OCI-LY1 (cell line): ENCODE measurements at regions not wholly inside any gene's neighbourhood (a gene's known extent, or its start where the extent isn't known, plus 50 kb on each side); places are given as distances from the start of the nearest gene placed in this dataset.

Experiments
- H2AFZ ChIP-seq: fragments of 200-600 bp; sonication (generic), shearing (Covaris generic); 2 replicates; pipeline ENCODE4 v1.6.0; 2014; ENCODE audit warnings: antibody characterized with exemption, mild to moderate bottlenecking, low read length
- H3F3A ChIP-seq: fragments of 200-600 bp; sonication (generic), shearing (Covaris generic); 2 replicates; pipeline ENCODE4 v1.6.0; 2014; ENCODE audit warnings: mild to moderate bottlenecking, antibody characterized with exemption, low read length, moderate library complexity; ENCODE audit not compliant: insufficient read depth
- H3K27ac ChIP-seq: fragments of 200-600 bp; sonication (generic); 2 replicates; pipeline ENCODE4 v1.5.1; 2014; ENCODE audit warnings: low read length, mixed run types, mild to moderate bottlenecking, low read depth; ENCODE audit not compliant: poor library complexity, severe bottlenecking
- H3K27me3 ChIP-seq: fragments of 200-600 bp; sonication (generic); 2 replicates; pipeline ENCODE4 v1.6.0; 2014; ENCODE audit warnings: antibody characterized with exemption, mild to moderate bottlenecking, low read length, moderate library complexity; ENCODE audit not compliant: insufficient read depth
- H3K36me3 ChIP-seq: fragments of 200-600 bp; sonication (generic); 2 replicates; pipeline ENCODE4 v1.6.1; 2014; ENCODE audit warnings: mild to moderate bottlenecking, antibody characterized with exemption, low read length, moderate library complexity, mixed read lengths; ENCODE audit not compliant: insufficient read depth
- H3K4me1 ChIP-seq: fragments of 200-600 bp; sonication (generic); 2 replicates; pipeline ENCODE4 v1.5.1; 2014; ENCODE audit warnings: mild to moderate bottlenecking, low read length, moderate library complexity; ENCODE audit not compliant: insufficient read depth, severe bottlenecking
- H3K4me2 ChIP-seq: fragments of 200-600 bp; sonication (generic), shearing (Covaris generic); 2 replicates; pipeline ENCODE4 v1.6.1; 2014; ENCODE audit warnings: low read length
- H3K4me3 ChIP-seq: fragments of 200-600 bp; sonication (generic); 2 replicates; pipeline ENCODE4 v1.5.1; 2014; ENCODE audit warnings: low read length, low read depth, mild to moderate bottlenecking, mixed read lengths; ENCODE audit not compliant: poor library complexity, severe bottlenecking
- H3K79me2 ChIP-seq: fragments of 200-600 bp; shearing (Covaris generic); 2 replicates; pipeline ENCODE4 v1.6.1; 2016; ENCODE audit warnings: mixed run types, low read length, mixed read lengths; ENCODE audit not compliant: insufficient read depth
- H3K9ac ChIP-seq: fragments of 200-600 bp; sonication (generic), shearing (Covaris generic); 2 replicates; pipeline ENCODE4 v1.6.1; 2014; ENCODE audit warnings: mild to moderate bottlenecking, low read length, mixed read lengths
- H3K9me2 ChIP-seq: fragments of 200-600 bp; sonication (generic), shearing (Covaris generic); 2 replicates; pipeline ENCODE4 v1.6.1; 2014; ENCODE audit warnings: low read depth, mild to moderate bottlenecking, low read length, mixed read lengths
- H3K9me3 ChIP-seq: fragments of 200-600 bp; shearing (Covaris generic); 2 replicates; pipeline ENCODE4 v1.6.1; 2014; ENCODE audit warnings: low read length, mixed read lengths
- H4K20me1 ChIP-seq: fragments of 200-600 bp; sonication (generic), shearing (Covaris generic); 2 replicates; pipeline ENCODE4 v1.6.0; 2016; ENCODE audit warnings: mild to moderate bottlenecking, low read length; ENCODE audit not compliant: insufficient read depth
- EZH2 ChIP-seq: fragments of 200-600 bp; sonication (generic), shearing (Covaris generic); IDR thresholded peaks from 2 replicates; pipeline ENCODE4 v1.8.0; 2017; ENCODE audit warnings: borderline replicate concordance, mixed run types, mild to moderate bottlenecking, antibody characterized with exemption, low read length, moderate library complexity, mixed read lengths
- TF ChIP-seq, protein P1 (sequence below): fragments of 200-600 bp; sonication (generic), shearing (Covaris generic); IDR thresholded peaks from 2 replicates; pipeline ENCODE4 v1.5.1; 2017; ENCODE audit warnings: mild to moderate bottlenecking, antibody characterized with exemption, low read length, moderate library complexity, mixed read lengths

DNA sequence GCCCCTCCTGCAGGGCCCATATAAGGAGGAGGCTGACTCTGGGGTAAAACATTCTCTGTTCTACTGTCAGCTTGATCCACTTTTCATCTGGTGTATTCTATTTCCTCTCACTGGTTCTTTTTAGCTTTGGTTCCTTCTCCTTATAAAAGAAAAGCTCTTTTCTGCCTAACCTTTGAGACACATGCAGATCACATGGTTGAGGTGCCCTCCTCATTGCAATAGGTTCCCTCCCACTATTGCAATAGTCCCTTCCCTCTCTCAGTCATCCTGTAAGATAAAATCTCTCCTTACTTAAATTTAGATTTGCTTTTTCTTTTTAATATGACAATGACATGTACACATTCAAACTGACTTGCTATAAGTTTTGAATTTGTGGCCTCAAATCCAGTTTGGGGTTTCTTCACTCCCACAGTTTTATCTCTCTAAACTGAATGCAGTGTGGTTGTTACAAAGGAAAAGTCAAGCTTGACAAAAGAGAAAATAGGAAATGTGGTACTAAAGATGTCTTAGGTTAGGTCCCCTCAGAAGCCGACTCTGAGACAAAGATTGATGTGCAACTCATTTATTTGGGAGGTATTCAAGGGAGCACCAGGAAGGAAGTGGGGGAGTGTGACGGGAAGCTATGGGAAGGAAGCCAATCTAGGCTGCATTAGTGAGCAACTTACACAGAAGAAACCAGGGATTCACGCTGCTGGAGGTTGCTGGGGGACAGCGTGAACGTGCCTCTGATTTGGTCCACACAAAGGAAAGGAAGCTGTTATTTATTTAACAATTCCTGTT is 127.6 kb upstream of the LINC00305 start:
- H3K9me2 ChIP-seq = no peaks in the 10 kb centered on the region

DNA sequence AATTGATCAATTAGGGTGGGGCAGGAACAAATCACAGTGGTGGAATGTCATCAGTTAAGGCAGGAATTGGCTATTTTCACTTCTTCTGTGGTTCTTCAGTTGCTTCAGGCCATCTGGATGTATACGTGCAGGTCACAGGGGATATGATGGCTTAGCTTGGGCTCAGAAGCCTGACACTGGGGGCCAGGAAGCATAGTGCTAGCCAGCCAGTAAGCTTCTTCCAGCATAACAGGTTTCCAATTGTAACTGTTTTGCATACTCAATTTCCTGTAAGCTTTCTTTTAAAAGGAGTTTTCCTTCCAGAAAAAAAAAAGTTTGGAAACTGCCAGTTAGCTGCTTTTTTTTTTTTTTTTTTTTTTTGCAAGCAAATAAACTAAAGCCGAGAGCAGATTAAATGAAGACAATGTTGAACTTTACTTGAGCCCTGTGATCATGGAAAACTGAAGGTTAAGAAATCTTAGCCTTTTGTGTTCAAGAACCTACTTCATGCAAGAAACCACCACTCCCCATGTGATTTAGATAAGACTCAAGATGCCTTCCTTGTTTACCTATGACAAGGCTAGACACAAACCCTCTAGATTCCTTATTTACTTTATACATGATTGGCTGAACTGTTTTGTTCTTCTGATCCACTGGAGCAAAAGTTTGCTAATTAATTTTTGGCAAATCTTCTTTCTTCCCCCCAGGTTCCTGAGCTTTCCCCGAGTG is 126.9 kb upstream of the LINC00305 start:
- Histone ChIP-seq H3K79me2 (no peaks in the 10 kb centered on the region), H3K9ac (no peak overlapping the region), H3K27me3 (no peaks in the 10 kb centered on the region), H3K36me3 (no peaks in the 10 kb centered on the region), H2AFZ (no peak overlapping the region), H3K9me3 (no peaks in the 10 kb centered on the region), H3K4me2 (no peak overlapping the region), H4K20me1 (no peaks in the 10 kb centered on the region), H3K4me3 (no peak overlapping the region), H3K9me2 (no peaks in the 10 kb centered on the region), H3K4me1 (no peaks in the 10 kb centered on the region), H3F3A (no peaks in the 10 kb centered on the region), H3K27ac (no peak overlapping the region)
- TF ChIP-seq, protein P1, sequence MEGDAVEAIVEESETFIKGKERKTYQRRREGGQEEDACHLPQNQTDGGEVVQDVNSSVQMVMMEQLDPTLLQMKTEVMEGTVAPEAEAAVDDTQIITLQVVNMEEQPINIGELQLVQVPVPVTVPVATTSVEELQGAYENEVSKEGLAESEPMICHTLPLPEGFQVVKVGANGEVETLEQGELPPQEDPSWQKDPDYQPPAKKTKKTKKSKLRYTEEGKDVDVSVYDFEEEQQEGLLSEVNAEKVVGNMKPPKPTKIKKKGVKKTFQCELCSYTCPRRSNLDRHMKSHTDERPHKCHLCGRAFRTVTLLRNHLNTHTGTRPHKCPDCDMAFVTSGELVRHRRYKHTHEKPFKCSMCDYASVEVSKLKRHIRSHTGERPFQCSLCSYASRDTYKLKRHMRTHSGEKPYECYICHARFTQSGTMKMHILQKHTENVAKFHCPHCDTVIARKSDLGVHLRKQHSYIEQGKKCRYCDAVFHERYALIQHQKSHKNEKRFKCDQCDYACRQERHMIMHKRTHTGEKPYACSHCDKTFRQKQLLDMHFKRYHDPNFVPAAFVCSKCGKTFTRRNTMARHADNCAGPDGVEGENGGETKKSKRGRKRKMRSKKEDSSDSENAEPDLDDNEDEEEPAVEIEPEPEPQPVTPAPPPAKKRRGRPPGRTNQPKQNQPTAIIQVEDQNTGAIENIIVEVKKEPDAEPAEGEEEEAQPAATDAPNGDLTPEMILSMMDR = no peak

More for the DNA sequence above, 127.6 kb upstream of the LINC00305 start:
- H3F3A ChIP-seq = no peaks in the 10 kb centered on the region
- H3K9me3 ChIP-seq = no peaks in the 10 kb centered on the region
- no peak overlapping the region for H3K4me3 ChIP-seq
- H3K79me2 ChIP-seq = no peaks in the 10 kb centered on the region
- H4K20me1 ChIP-seq = no peaks in the 10 kb centered on the region
- H3K4me2 ChIP-seq = no peak overlapping the region
- no peak overlapping the region for H3K27ac ChIP-seq
- no peaks in the 10 kb centered on the region for H3K4me1 ChIP-seq
- H3K27me3 ChIP-seq = no peaks in the 10 kb centered on the region
- TF ChIP-seq, protein P1 = no peak
- TF ChIP-seq EZH2 = no peak
- no peak overlapping the region for H3K9ac ChIP-seq
- no peak overlapping the region for H2AFZ ChIP-seq
- no peaks in the 10 kb centered on the region for H3K36me3 ChIP-seq

DNA sequence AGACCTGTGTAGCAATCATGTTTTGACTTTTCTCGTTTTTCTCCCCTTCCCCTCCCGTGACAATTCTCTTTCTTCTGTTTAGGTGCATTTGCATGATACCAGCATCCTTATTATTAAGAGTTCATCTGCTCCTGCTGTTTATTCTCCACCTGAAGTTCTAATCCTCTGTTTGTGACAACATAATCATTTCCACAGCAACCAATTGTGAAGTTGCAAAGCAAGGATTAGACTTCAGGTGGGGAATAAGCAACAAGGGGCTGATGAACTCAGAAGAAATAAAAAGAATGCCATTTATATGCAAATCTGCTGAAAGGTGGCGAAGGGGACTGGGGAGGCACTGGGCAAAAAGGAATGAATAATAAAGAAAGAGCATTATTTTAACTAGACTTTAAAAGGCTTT is 124.8 kb upstream of the LINC00305 start:
- Histone ChIP-seq H3K27ac (no peak overlapping the region), H3K4me1 (no peaks in the 10 kb centered on the region), H3K4me3 (no peak overlapping the region), H2AFZ (no peak overlapping the region), H3K36me3 (no peaks in the 10 kb centered on the region), H3K4me2 (no peak overlapping the region), H3K79me2 (no peaks in the 10 kb centered on the region), H3K9me3 (no peaks in the 10 kb centered on the region), H3K27me3 (no peaks in the 10 kb centered on the region), H3K9me2 (no peaks in the 10 kb centered on the region), H4K20me1 (no peaks in the 10 kb centered on the region), H3F3A (no peaks in the 10 kb centered on the region), H3K9ac (no peak overlapping the region)
- TF ChIP-seq, protein P1 = no peak
- no peak for TF ChIP-seq EZH2
